CD4-positive, alpha-beta T cell treated with Interleukin-17A for 1 hour (primary cell): ENCODE measurements at regions not wholly inside any gene's neighbourhood (a gene's known extent, or its start where the extent isn't known, plus 50 kb on each side); places are given as distances from the start of the nearest gene placed in this dataset.

Experiments used
- DNase-seq: peaks from one replicate; pipeline ENCODE4 v3.0.0-alpha.2; 2020

GRCh38 chr4:116400480-116400879 is 684.9 kb downstream of the TRAM1L1 start:
- no peak for DNase-seq

- DNase-seq: no peak
Measured at GRCh38 chr4:116397714-116398113, 687.7 kb downstream of the TRAM1L1 start.

GRCh38 chr4:116397291-116397690 is 688.1 kb downstream of the TRAM1L1 start:
- no peak for DNase-seq

- DNase-seq: no peak
Measured at GRCh38 chr4:116395408-116395807, 690.0 kb downstream of the TRAM1L1 start.

- no peak for DNase-seq
Measured at GRCh38 chr4:116391020-116391419, 694.4 kb downstream of the TRAM1L1 start.

- DNase-seq: no peak
Measured at GRCh38 chr4:116389139-116389538, 696.2 kb downstream of the TRAM1L1 start.

GRCh38 chr4:116387937-116388474 is 697.4 kb downstream of the TRAM1L1 start:
- no peak for DNase-seq

DNA sequence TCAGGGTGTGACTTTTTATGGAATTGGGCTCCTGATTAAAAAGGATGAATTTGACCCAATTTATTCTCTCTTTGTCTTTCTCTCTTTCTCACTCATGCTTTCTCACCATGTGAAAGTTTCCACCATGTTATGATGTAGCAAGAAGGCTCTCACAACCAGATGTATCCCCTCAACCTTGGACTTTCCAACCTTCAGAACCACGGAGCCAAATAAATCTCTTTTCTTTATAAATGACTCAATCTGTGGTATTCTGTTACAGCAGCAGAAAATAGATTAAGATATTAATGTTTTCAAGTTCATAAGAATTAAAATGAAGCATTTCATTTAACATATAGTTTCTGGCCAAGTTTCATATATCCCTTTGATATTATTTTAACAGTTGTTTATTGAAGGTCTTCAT is 698.5 kb downstream of the TRAM1L1 start:
- DNase-seq: no peak

DNA sequence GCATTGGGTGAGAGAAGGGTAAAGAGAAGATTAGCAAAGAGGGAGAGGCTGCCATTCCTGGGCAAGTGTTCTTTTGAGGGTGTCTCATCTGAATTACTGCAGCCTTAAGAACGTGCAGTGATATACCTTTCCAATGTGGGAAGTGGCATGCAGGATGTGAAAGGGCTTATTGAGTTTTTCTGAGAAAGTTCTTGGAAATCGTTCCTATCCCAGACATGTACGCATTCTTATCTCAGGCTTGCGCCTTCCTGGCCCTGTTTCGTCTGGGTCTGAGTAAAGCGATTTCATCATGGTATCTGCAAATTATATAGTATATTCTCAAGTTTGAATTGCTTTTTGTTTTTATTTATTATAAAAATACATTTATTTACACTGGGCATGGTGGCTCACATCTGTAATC is 699.8 kb downstream of the TRAM1L1 start:
- no peak for DNase-seq

GRCh38 chr4:116374815-116375214 is 710.6 kb downstream of the TRAM1L1 start:
- DNase-seq: no peak

DNA sequence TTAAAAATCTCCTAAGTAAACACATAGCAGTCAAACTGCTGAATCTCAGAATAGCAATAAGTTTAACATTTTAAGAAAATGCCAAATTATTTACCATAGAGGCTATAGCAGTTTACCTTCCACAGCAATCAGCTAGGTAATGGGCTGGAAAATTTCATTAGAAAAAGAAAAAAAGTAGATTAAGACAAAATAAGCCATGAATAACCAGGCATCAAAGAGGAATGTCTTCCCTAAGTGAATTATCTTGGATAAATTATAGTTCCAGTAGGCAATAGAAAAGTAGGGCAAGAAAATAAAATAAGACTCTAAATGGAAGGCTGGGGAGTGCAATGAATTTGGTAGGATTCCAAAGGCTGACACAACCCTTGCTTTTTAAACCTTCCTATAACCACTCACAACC is 722.8 kb downstream of the TRAM1L1 start:
- DNase-seq: no peak

DNA sequence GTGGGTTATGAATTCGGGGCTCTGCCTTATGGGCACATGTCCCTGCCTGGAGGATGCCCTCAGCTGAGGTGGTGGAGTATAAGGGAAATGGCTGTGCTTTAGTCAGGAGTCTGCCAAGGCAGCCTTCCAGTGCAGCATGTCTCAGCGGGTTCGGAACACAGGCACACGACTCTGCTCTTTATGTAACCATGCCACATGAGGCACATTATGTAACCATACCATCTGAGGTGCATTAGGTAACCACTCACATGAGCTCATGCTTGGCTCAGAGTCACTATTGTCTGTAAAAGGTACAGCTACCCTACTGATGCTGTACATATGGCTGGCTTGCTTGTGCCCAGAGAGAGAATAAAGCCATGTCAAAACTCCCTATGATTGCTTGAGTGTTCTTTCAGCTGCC is 723.6 kb downstream of the TRAM1L1 start:
- no peak for DNase-seq

DNA sequence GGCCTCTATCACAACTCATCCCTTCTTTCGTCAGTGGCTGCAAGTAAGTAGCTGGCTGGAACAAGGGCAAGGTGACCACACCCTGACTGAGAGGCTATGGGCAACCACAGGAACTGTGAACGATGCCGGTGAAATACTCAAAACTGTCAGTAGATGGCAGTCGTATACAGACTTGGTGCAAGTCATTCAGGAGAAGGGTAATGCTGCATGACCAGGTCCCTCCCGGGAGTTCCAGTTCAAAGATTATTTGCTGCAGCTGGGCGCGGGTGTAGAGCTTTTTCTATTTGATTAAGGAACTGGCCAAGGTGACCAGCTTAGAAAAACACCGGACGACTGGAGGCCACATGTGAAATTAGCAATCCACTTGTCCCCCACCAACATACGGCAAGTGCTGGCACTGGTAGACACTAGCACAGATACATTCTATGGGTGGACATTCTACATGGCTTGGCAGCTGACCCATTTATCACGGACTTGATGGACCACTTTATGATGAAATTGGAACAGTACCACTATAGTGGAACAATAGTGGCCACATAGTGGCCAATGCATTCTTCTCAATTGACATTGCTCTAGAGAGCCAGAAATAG is 726.6 kb downstream of the TRAM1L1 start:
- peak; percentile 35 for DNase-seq

- peak; percentile 8 for DNase-seq
Measured at GRCh38 chr4:116357758-116358157, 727.6 kb downstream of the TRAM1L1 start.

DNA sequence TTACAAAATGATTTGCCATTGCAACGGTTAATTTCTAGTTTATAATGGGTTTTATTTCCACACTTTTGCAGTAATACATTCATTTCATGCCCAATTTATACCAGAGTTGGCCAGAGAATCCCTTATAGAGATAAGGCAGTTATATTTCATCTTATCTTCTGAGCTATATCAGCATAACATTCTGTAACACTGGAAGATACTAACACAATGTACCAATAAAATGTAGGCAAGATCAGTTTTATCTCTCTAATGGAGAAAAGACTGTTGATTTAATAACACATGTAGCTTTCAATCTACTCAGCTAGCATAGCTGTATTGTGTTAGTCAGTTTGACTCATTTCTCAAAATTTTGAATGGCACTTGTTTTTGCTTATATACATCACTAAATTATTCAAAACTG is 738.6 kb downstream of the TRAM1L1 start:
- DNase-seq: no peak

DNA sequence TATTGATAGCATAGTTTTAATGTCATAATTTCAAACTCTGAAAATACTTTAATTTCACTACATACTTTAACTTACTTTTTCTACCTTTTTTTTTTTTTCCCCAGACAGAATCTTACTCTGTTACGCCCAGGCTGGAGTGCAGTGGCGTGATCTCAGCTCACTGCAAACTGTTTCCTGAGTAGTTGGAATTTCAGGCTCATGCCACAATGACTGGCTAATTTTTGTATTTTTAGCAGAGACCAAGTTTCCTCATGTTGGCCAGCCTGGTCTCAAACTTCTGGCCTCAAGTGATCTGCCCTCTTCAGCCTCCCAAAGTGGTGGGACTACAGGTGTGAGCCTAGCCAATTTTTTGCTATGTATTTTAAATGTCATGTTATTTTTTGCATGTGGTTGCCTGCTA is 741.6 kb downstream of the TRAM1L1 start:
- DNase-seq: no peak

DNA sequence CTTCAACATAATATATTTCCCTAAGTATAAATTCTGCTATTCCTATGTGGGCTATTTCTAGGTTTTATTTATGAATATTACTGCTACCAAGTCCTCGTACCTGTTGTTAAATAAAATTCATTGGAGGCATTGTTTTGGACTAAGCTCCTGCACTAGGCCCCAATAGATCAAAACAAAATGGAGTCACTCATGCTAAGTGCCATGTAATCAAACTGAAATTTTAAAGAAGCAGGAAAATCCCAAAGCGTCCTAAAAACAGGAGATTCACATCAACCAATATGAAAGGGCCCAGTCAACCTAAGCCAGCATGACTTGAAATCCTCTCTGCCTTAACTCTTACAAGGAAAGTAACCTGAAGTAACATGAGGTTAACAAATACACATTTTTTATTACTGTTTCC is 743.2 kb downstream of the TRAM1L1 start:
- DNase-seq: no peak

- no peak for DNase-seq
Measured at GRCh38 chr4:116332508-116332907, 752.9 kb downstream of the TRAM1L1 start.

GRCh38 chr4:116328261-116328860 is 757.0 kb downstream of the TRAM1L1 start:
- no peak for DNase-seq

DNA sequence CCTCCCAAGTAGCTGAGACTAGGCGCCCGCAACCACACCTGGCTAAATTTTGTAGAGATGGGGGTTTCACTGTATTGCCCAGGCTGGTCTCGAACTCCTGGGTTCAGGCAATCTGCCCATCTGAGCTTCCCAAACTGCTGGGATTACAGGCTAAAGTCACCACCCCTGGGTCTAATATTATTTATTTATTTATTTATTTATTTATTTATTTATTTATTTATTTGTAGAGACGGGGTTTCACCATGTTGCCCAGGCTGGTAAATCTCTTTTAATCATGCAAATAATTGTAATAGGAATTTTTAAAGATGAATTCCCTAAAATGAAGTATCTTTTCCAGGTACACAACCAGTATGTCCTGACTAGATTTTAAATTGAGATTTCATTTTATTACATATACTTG is 761.8 kb downstream of the TRAM1L1 start:
- DNase-seq: no peak

DNA sequence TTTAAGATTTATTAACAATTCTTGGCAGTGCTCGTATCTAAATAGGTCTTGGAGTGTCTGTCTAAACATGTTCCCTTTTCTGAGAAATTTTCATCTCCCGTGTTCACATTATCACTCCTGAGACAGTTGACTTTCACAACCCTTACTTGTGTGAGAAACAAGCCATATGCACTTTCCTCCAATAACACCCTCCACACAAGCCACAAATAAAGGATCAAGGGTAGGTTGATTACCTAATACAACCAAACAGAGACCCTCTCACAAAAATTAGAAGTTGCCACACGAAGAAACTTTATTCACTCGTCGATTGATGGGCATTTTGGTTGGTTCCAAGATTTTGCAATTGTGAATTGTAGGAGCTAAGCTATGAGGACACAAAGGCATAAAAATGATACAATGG is 763.9 kb downstream of the TRAM1L1 start:
- no peak for DNase-seq

- DNase-seq: no peak
Measured at GRCh38 chr4:116320859-116321258, 764.5 kb downstream of the TRAM1L1 start.

GRCh38 chr4:116303736-116304188 is 781.6 kb downstream of the TRAM1L1 start:
- no peak for DNase-seq

- no peak for DNase-seq
Measured at GRCh38 chr4:116302990-116303735, 782.2 kb downstream of the TRAM1L1 start.
